ENCODE measurements at regions not wholly inside any gene's neighbourhood (a gene's known extent, or its start where the extent isn't known, plus 50 kb on each side); places are given as distances from the start of the nearest gene placed in this dataset.

- no peak for TF ChIP-seq POLR2A (IDR thresholded peaks at IDR 0.05)
- no peak for TF ChIP-seq EP300 (IDR thresholded peaks at IDR 0.05)
Observed at GRCh38 chr3:68017069-68017468, 362.7 kb upstream of the SUCLG2 start.
